AG09309 (cell line): ENCODE measurements at regions not wholly inside any gene's neighbourhood (a gene's known extent, or its start where the extent isn't known, plus 50 kb on each side); places are given as distances from the start of the nearest gene placed in this dataset.

Source experiments
- DNase-seq: peaks from one replicate; pipeline ENCODE4 v3.0.0-alpha.2; 2010; ENCODE audit warnings: low read depth
- H3K4me3 ChIP-seq: 2 replicates; pipeline ENCODE4 v1.5.1; 2011; ENCODE audit warnings: mild to moderate bottlenecking, low read depth, low read length, moderate library complexity; ENCODE audit not compliant: control insufficient read depth
- CTCF ChIP-seq: IDR thresholded peaks from 2 replicates; pipeline ENCODE4 v1.5.1; 2011; ENCODE audit warnings: mild to moderate bottlenecking, low read depth, low read length, inconsistent platforms; ENCODE audit not compliant: insufficient read depth, control insufficient read depth; ENCODE audit errors: missing control alignments

DNA sequence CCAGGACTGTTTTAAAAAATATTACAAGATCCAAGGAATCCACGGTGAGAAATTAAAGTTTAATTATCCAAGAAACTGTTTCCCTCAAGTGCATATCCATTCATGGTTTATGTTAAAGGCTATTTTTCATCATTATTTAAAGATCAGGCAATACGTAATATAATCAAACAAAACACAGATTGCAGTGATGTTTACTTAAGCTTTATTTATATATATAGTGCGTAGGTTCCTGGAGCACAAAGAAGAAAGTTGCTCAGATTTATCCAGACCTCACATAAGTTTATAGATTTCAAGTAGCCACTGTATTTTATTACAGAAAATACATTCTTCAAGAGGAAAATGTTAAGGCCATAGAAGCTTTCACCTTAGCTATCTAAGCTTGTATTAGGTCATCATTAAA is 210.0 kb upstream of the KLF14 start:
- TF ChIP-seq CTCF = no peak
- H3K4me3 ChIP-seq = no peak overlapping the region
- DNase-seq = no peak

- TF ChIP-seq CTCF = no peak
- no peak for DNase-seq
- H3K4me3 ChIP-seq = no peak overlapping the region
Measured at GRCh38 chr7:130944997-130945396, 211.0 kb upstream of the KLF14 start.

DNA sequence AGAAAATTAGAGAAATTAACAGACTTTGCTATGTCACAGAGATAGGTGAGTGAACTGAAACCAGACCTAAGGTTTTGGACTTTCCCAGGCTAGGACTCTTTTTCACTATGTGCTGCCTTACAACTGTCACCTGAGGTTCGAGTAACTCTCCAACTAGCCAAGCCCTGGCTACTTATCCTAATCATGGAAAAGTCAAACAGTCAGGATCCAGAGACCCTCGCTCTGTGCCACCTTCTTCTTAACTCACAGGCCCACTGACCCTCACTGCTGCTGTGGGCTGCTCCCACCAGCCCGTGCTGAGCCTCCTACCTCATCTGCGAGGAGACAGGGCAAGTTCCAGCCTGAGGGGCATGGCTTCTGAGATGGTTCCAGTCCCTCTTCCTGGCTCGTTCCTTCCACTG is 211.4 kb upstream of the KLF14 start:
- TF ChIP-seq CTCF = no peak
- no peak for DNase-seq

GRCh38 chr7:130946114-130946513 is 212.1 kb upstream of the KLF14 start:
- no peak for TF ChIP-seq CTCF
- H3K4me3 ChIP-seq = no peak overlapping the region
- no peak for DNase-seq

More for the DNA sequence above, 211.4 kb upstream of the KLF14 start:
- H3K4me3 ChIP-seq = no peak overlapping the region

DNA sequence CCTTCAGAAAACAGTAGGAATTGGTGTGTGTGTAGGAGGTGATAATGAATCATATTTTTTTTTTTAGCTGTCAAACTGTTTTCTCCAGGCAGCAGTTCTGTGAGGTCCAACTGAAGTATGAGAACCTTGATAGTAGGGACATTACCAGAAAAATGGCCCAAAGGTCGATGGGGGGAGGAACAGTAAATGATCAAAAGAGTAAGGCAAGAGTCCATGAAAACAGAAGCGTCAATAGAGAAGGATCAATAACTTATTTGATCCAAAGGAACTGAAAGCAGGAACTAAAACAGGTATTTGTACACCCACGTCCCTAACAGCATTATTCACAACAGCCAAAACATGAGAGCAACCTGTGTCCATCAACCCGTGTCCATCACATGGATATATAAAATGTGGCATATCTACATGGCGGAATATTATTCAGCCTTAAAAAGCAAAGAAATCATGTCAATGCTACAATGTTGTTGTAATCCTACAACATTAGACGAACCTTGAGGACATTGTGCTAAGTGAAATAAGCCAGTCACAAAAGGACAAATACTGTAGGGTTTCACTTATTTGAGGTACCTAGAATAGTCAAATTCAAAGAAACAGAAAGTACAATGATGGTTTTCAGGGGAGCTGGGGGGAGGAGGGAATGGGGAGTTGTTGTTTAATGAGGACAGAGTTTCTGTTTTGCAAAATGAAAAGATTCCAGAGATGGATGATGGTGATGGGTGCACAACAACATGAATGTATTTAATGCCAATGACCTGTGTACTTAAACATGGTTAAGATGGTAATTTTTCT is 214.0 kb upstream of the KLF14 start:
- TF ChIP-seq CTCF = no peak
- no peak overlapping the region for H3K4me3 ChIP-seq
- no peak for DNase-seq

DNA sequence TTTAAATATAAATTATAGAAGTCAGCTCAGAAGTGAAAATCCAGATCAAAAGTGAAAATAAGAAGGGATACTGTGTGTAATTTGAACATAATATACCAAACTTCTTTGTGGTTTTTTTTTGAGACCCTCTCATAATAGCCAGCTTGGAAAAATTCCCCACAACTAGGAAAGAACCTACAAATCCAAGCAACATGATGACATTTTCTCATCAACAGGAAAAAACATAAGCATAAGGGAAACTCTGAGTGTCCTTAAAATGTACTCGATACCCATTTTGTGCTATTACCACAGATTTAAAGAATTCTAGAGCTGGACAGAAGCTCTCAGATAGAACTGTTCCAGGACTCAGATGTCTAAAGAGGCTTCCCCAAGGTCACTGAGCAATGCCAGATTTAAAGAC is 214.8 kb upstream of the KLF14 start:
- no peak for TF ChIP-seq CTCF
- no peak overlapping the region for H3K4me3 ChIP-seq

More for the DNA sequence above, 214.8 kb upstream of the KLF14 start:
- DNase-seq = no peak
